Stimulated activated CD4-positive, alpha-beta T cell treated with anti-CD3 and anti-CD28 coated beads, Interleukin-1b, Interleukin-23, amount 100 ng/mL, for 1 hour (primary cell): ENCODE measurements at regions not wholly inside any gene's neighbourhood (a gene's known extent, or its start where the extent isn't known, plus 50 kb on each side); places are given as distances from the start of the nearest gene placed in this dataset.

ENCODE experiments used
- DNase-seq, 2 donors: peaks; one replicate each; pipeline ENCODE4 v3.0.0-alpha.2; 2020; ENCODE audit warnings: low read depth in 2 of 2

DNA sequence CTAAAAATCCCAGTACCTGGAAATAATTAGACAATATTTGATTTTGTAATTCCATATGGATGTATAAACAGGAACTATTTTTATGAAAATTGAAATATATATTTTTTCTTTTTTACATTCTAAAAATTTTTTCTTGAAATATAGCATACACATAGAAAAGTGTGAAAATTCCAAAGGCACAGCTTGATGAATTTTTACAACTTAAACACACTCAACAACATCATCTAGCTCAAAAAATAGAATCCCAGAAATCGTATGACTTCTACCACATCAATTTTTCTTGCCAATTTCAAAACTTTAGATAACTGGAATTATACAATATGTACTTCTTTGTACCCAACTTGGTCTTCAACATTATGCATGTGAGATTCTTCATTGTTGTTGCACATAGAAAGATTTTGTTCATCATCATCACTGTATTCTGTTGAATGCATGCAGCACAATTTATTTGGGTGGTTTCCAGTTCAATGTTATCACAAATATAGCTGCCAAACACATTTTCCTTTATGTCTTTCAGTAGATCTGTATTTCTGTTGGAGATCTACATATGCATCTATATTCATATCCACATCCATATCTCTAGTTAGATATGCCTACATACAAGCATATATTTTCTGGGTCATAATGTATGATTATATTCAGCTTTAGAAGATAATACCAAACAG is 340.7 kb upstream of the SLIT2 start:
- no peak for DNase-seq

DNA sequence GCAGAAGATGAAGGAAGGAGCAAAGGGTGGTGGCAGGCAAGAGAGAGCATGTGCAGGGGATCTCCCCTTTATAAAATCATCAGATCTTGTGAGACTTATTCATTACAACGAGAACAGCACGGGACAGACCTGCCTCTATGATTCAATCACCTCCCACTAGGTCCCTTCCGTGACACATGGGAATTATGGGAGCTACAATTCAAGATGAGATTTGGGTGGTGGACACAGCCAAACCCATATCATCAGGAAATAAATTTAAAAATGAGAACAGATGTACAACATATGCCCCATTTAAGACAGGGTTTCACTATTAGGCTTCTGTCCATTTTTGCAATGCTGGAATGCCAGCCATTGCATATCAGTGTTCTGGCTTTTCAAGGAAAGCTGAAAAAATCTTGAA is 346.7 kb upstream of the SLIT2 start:
- no peak for DNase-seq

GRCh38 chr4:19888587-19888986 is 363.1 kb upstream of the SLIT2 start:
- no peak for DNase-seq

GRCh38 chr4:19883841-19884240 is 367.9 kb upstream of the SLIT2 start:
- no peak for DNase-seq

DNA sequence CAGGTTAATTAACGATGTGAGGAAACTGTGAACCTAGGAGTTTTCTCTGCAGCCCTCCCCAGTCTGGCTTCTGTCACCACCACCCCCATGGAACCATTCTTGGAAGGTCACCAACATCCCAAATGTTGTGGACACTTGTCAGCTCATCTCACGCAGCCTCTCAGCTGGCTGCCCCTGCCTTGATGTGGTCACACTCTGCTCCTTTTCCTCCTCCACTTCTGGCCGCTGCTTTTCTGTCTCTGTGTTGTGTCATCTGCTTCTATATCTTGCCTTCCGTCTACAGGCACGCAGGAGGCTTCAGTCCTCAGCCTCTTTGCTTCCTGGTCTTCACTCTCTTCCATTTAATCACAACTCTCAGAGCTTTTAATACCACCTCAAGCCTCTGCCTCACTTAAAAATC is 371.5 kb upstream of the SLIT2 start:
- no peak for DNase-seq

DNA sequence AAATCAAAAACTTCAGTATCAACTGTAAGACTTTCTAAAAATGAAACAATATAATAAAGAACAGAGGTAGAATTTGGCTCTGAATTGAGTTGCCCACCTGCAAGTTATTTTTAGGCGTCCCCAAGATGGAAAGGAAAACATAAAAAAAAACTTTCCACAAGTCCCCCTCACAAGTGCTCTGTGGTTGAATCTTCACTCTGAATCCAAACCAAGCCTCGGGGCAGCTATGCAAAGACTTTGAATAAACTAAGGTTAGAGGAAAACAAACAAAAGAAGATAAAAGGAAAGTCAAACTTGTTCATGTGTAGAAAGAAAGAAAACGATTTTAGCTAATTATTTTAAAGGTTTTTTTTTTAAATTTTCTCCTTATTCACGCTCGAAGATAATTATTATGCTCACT is 372.4 kb upstream of the SLIT2 start:
- no peak for DNase-seq

DNA sequence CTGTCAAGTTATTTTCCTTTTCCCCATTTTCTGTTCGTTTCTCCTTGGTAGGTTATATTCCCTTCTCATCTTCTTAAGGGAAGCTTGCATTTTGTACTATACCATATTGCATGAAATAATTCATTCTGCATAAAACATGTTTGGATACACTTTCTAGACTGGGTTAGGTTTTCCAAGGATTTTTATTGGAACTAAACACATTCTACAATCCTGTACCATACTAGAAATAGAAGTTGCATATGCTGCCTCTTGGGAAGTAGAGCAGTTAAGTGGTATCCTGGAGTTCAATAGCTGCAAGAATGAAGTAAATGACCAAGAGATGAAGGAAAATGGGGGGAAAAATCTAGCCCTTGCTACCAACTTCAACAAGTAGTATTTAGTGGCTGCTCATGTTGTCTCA is 393.7 kb upstream of the SLIT2 start:
- DNase-seq, result no peak

DNA sequence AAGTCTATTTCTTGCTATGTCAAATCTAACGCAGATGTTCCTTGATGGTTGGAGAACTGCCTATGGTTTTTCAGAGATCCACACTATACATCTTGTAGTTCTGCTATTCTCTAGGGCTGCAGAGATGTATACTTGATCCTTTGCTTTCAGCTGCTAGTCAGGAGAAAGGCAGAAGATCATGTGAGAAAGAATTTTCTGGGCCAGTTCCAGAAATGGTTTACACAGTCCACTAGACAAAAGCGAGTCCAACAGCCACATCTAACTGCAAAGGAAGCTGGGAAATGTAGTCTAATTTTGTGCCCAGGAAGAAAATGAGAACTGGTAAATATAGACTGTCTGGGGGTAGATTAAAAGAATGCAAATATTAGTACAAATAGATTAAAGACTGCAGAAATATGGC is 394.3 kb upstream of the SLIT2 start:
- no peak for DNase-seq

- DNase-seq, result no peak
Observed at GRCh38 chr4:19850909-19851308, 400.8 kb upstream of the SLIT2 start.

GRCh38 chr4:19844446-19844845 is 407.3 kb upstream of the SLIT2 start:
- DNase-seq, result no peak

- DNase-seq, result no peak
Observed at GRCh38 chr4:19842471-19842870, 409.2 kb upstream of the SLIT2 start.

GRCh38 chr4:19838858-19839257 is 412.8 kb upstream of the SLIT2 start:
- DNase-seq, result no peak

GRCh38 chr4:19835429-19835828 is 416.3 kb upstream of the SLIT2 start:
- DNase-seq, result no peak

DNA sequence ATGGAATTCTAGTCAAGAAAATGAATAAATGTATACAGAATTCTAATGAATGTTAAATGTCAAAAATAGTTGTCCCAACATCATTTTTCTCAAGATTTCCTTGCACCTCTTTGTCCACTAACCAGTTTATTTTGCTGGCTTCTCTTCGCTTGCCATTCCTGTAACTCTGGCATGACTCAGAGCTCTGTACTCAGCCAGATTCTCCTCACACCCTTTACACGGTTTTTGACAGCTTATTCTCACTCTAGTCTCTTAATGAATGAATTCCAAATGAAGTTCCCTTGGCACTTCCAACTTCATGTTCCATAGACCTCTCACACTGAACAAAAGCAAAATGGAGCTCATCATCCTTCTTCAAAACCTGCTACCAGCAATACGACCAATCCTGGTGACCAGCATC is 419.3 kb upstream of the SLIT2 start:
- DNase-seq, result no peak

DNA sequence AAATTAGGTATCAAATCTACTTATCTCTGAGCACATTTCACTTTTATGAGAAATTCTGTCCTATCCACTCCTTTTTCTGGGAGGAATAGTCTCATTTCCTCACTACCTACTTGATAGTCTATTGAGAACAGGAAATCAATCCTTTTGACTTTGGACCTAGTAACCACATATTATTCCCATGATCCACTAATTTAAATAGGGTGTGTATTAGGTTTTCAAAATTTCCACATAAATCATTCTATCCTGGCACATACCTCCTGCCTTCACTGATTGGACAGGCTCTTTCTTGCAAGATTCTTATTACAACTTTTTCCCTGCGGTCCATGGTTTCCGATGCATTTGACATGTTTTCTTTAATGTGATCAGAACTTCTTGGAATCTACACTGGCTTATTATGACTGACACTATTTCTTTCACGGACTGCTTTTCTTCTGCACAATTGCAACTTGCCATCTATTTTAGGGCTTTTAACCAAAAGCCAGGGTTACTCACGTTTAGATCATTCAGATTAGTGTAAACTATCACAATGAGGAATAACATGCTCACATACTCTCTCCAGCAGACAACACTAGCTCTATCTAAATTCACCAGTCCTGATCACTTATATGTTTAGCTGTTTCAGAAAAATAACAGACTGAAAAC is 419.9 kb upstream of the SLIT2 start:
- no peak for DNase-seq

GRCh38 chr4:19829101-19829500 is 422.6 kb upstream of the SLIT2 start:
- no peak for DNase-seq

GRCh38 chr4:19823781-19824180 is 427.9 kb upstream of the SLIT2 start:
- no peak for DNase-seq

GRCh38 chr4:19819737-19820136 is 432.0 kb upstream of the SLIT2 start:
- no peak for DNase-seq

GRCh38 chr4:19809989-19810388 is 441.7 kb upstream of the SLIT2 start:
- no peak for DNase-seq

DNA sequence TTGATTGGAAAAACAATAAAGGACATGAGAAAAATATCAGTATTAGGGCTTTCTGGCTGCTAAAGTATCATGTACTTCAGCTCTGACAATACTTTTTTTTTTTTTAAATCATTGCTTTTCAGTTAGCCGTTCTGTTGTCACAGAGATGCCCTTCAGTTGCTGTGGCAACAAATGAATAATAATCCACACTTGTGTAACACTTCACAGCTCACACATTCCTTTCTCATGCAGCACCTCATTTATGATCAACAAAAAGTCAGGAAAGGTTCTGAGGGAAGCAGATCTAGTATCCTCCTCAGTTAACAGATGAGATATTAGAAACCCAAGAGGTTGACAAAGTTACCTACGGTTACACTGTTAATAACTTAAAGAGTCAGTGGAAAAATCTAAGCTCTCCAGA is 444.2 kb upstream of the SLIT2 start:
- DNase-seq, result no peak

GRCh38 chr4:19806865-19807264 is 444.8 kb upstream of the SLIT2 start:
- DNase-seq, result no peak

GRCh38 chr4:19803406-19803805 is 448.3 kb upstream of the SLIT2 start:
- DNase-seq, result no peak

DNA sequence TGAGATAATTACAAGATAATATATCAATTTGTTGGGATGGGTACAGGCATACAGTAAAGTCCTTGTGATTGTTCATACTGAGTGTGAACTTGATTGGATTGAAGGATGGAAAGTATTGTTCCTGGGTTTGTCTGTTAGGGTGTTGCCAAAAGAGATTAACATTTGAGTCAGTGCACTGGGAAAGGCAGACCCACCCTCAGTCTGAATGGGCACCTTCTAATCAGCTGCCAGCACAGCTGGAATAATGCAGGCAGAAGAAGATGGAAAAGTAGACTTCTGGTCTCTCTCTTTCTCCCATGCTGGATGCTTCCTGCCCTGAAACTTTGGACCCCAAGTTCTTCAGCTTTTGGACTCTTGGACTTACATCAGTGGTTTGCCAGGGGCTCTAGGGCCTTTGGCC is 457.9 kb upstream of the SLIT2 start:
- DNase-seq, result no peak
